Aorta (tissue), 5 donors: ENCODE measurements at regions not wholly inside any gene's neighbourhood (a gene's known extent, or its start where the extent isn't known, plus 50 kb on each side); places are given as distances from the start of the nearest gene placed in this dataset.
"Not testable (repeated sequence)": the region's sequence is repeated elsewhere in the genome, so short reads cannot be mapped to it uniquely, and the experiment has no call there.

Experiments
- ATAC-seq: fragments of 200-7000 bp; cut with Tn5 transposase; one replicate; pipeline ENCODE4 v1.9.1; 2022; ENCODE audit warnings: moderate library complexity; ENCODE audit not compliant: low FRiP score
- DNase-seq, 2 donors: peaks; one replicate each; pipeline ENCODE4 v3.0.0-alpha.2; 2020
- H3K27ac ChIP-seq, 2 donors: one replicate each; pipeline ENCODE4 v1.5.1; 2013; ENCODE audit warnings: low read length in 2 of 2, mild to moderate bottlenecking in 2 of 2, moderate library complexity in 2 of 2, control low read depth in 1 of 2, inconsistent platforms in 1 of 2, low read depth in 1 of 2
- H3K27me3 ChIP-seq, 2 donors: one replicate each; pipeline ENCODE4 v1.6.1; 2013; ENCODE audit warnings: control low read depth in 1 of 2, low read length in 1 of 2, mild to moderate bottlenecking in 1 of 2, moderate library complexity in 1 of 2; ENCODE audit not compliant: insufficient read depth in 2 of 2, control insufficient read depth in 1 of 2
- H3K36me3 ChIP-seq, 2 donors: one replicate each; pipeline ENCODE4 v1.6.1; 2013; ENCODE audit warnings: control low read depth in 1 of 2, low read length in 1 of 2, mild to moderate bottlenecking in 1 of 2; ENCODE audit not compliant: insufficient read depth in 2 of 2, control insufficient read depth in 1 of 2
- H3K4me1 ChIP-seq, 2 donors: one replicate each; pipeline ENCODE4 v1.6.1; 2013; ENCODE audit warnings: low read length in 2 of 2, control low read depth in 1 of 2, mild to moderate bottlenecking in 1 of 2, moderate library complexity in 1 of 2; ENCODE audit not compliant: insufficient read depth in 2 of 2, control insufficient read depth in 1 of 2
- H3K4me3 ChIP-seq, 2 donors: one replicate each; pipeline ENCODE4 v1.5.1; 2013; ENCODE audit warnings: low read length in 2 of 2, control low read depth in 1 of 2, mild to moderate bottlenecking in 1 of 2
- H3K9me3 ChIP-seq: one replicate; pipeline ENCODE4 v1.6.1; 2013; ENCODE audit warnings: mild to moderate bottlenecking, low read length; ENCODE audit not compliant: control insufficient read depth
- WGBS, 2 donors: extraction: QIAGEN DNeasy Blood & Tissue Kit; methylation state at CpG; one replicate each; pipeline ENCODE4 v1.1.7; 2013; 5-methylcytosine and 5-hydroxymethylcytosine counted together
- intact Hi-C, 2 donors: fragments of 100-400 bp; cut with DNase I; formaldehyde crosslinking; loops; one replicate each; pipeline versions ENCODE4 v1.14.2 to v1.15.0; 2022
- donor health status: healthy with polysubstance abuse.
- donor health status: Bipolar disorder and iron deficiency.
- donor health status: DM: no; HTN: no; CAD: no.
- donor health status: DM: no; HTN: no; CAD: no.
- donor health status: DM: yes; HTN: yes; CAD: no.

DNA sequence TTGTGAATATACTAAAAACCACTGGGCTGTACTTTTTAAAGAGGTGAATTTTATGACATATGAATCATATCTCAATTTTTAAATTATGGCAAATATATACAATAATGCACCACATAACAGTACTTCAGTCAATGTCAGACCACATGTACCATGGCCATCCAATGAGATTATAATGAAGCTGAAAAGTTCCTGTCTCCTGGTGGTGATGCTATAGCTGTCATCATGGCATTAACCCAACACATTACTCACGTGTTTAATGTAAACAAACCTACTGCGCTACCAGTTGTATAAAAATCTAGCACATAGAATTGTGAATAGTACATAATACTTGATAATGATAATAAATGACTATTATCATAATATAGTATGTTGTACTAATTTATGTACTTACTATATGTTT lies 77.6 kb upstream of the ID2 start:
- intact Hi-C loops, result no loop called here
- no peak overlapping the region for H3K27ac ChIP-seq
- no peaks in the 10 kb centered on the region for H3K9me3 ChIP-seq
- H3K4me3 ChIP-seq, result no peak overlapping the region
- H3K27me3 ChIP-seq, result no peaks in the 10 kb centered on the region
- ATAC-seq (no peak), DNase-seq (no peak)
- H3K4me1 ChIP-seq, result no peaks in the 10 kb centered on the region
- no peaks in the 10 kb centered on the region for H3K36me3 ChIP-seq
- WGBS, 2 donors, result 82 to 85% methylated on average over 2 of the region's 2 CpGs

DNA sequence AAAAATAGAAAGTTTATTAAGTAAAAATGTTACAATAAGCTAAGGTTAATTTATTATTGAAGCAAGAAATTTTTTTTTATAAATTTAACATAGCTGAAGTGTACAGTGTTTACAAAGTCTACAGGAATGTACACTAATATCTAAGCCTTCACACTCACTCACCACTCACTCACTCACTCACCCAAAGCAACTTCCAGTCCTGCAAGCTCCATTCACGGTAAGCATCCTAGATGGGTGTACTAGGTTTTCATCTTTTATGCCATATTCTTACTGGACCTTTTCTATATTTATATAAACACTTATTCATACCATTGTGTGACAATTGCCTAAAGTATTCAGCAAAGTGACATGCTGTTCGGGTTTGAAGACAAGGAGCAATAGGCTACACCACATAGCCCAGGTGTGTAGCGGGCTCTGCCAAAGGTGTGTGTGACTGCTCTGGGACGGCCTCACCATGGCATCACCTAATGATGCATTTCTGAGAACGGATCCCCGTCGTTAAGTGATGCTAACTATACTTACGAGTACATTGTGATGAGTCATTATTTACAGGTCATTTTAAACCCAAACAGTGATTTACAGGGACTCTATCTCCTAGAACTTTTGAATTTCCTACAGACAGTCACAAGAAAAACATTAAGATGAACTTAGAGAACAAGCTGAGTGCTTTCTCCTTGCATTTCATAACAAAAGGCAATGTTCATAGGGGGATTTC lies 76.3 kb upstream of the ID2 start:
- 87 to 88% methylated on average over 8 of the region's 8 CpGs for WGBS, 2 donors
- Histone ChIP-seq H3K9me3 (no peaks in the 10 kb centered on the region), H3K27ac (no peak overlapping the region), H3K4me1 (no peaks in the 10 kb centered on the region), H3K27me3 (no peaks in the 10 kb centered on the region), H3K36me3 (no peaks in the 10 kb centered on the region), H3K4me3 (no peak overlapping the region)
- DNase-seq, result no peak
- intact Hi-C loops, result no loop called here
- no peak for ATAC-seq

- intact Hi-C loops, result no loop called here
- H3K9me3 ChIP-seq, result no peaks in the 10 kb centered on the region
- no peak for DNase-seq
- H3K36me3 ChIP-seq, result no peaks in the 10 kb centered on the region
- H3K4me1 ChIP-seq, result no peaks in the 10 kb centered on the region
- H3K4me3 ChIP-seq, result no peak overlapping the region
- H3K27me3 ChIP-seq, result no peaks in the 10 kb centered on the region
- WGBS, 2 donors, result 33 to 41% methylated on average over 8 of the region's 8 CpGs
- no peak for ATAC-seq
- H3K27ac ChIP-seq, result no peak overlapping the region
Measured at GRCh38 chr2:8606226-8606625, 75.6 kb upstream of the ID2 start.

DNA sequence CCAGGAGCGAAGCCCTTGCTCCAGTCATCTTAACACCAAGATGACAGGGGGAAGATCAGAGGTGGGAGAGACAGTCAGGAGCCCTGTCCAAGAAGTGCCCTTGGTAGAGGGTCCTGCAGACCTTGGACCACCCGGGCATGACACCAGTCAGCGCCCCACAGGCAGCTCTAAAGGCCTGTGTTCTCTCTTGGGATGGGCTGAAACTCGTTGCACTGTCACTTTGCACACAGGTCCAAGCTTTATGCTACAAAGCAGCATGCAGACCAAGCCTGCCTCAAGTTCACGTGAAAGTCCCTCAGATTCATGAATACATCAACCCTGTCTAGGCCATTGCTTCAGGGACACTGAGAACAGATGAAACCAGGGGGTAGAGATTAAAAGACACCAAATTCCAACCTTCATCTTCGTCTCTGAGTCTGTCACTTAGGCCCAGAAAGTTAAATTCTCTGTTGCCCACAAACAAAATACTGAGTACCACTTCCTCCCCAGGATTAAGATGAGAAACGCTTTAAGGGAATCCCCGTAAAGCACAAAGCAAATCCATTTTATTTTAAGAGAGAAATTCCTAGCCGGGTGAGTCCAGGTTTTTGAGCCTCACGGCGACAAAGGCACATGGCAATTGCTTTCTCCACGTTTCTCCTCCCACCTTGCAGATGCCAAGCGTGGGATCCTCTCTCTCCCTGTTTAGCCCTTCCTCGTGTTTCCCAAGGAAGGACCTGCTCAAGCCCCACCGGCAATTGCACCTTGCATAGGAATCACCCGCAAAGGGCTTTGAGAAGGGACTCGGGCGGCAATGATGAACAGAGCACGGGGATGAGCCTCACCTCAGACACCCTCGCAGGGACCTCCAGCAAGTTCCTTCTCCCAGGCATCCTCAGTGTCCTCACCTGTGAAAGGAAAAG lies 75.0 kb upstream of the ID2 start:
- ATAC-seq (no peak), DNase-seq (no peak)
- Histone ChIP-seq H3K27ac (no peak overlapping the region), H3K27me3 (no peaks in the 10 kb centered on the region), H3K4me1 (no peaks in the 10 kb centered on the region), H3K36me3 (no peaks in the 10 kb centered on the region), H3K9me3 (no peaks in the 10 kb centered on the region), H3K4me3 (no peak overlapping the region)
- intact Hi-C loops, result no loop called here
- WGBS, 2 donors, result 92 to 96% methylated on average over 20 of the region's 20 CpGs

DNA sequence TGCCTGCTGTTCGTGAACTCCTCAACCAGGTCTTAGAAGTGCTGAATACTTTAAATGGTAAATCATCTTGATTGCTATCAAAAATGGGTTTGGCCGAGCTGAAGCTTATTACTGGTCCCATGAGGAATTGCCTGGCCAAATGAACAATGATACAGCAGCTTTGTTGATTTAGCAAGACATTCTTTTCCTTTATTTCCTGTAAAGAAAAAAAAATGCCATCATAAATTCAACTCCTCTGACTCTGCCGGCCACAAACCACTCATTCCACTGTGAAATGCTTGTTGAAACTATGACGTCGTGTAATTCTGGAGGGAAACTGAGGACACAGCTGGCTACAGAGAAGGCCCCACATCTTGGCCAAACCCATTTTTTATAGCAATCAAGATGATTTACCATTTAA lies 74.2 kb upstream of the ID2 start:
- ATAC-seq (no peak), DNase-seq (no peak)
- intact Hi-C loops, result no loop called here
- Histone ChIP-seq H3K9me3 (no peaks in the 10 kb centered on the region), H3K27ac (no peak overlapping the region), H3K4me1 (no peaks in the 10 kb centered on the region), H3K36me3 (no peaks in the 10 kb centered on the region), H3K4me3 (no peak overlapping the region), H3K27me3 (no peaks in the 10 kb centered on the region)
- WGBS, 2 donors, result 37 to 49% methylated on average over 5 of the region's 5 CpGs

- intact Hi-C loops, result no loop called here
- ATAC-seq (no peak), DNase-seq (no peak)
- Histone ChIP-seq H3K27ac (no peak overlapping the region), H3K36me3 (no peaks in the 10 kb centered on the region), H3K9me3 (no peaks in the 10 kb centered on the region), H3K27me3 (no peaks in the 10 kb centered on the region), H3K4me3 (no peak overlapping the region), H3K4me1 (no peaks in the 10 kb centered on the region)
- WGBS, 2 donors, result 94 to 95% methylated on average over 6 of the region's 6 CpGs
Measured at GRCh38 chr2:8608411-8608954, 73.4 kb upstream of the ID2 start.

- no peaks in the 10 kb centered on the region for H3K4me1 ChIP-seq
- intact Hi-C loops, result no loop called here
- no peak overlapping the region for H3K4me3 ChIP-seq
- DNase-seq (no peak), ATAC-seq (no peak)
- WGBS, 2 donors, result 89 to 92% methylated on average over 5 of the region's 5 CpGs
- no peak overlapping the region for H3K27ac ChIP-seq
- H3K9me3 ChIP-seq, result no peaks in the 10 kb centered on the region
- H3K36me3 ChIP-seq, result no peaks in the 10 kb centered on the region
- H3K27me3 ChIP-seq, result no peaks in the 10 kb centered on the region
Measured at GRCh38 chr2:8609357-8609811, 72.5 kb upstream of the ID2 start.

DNA sequence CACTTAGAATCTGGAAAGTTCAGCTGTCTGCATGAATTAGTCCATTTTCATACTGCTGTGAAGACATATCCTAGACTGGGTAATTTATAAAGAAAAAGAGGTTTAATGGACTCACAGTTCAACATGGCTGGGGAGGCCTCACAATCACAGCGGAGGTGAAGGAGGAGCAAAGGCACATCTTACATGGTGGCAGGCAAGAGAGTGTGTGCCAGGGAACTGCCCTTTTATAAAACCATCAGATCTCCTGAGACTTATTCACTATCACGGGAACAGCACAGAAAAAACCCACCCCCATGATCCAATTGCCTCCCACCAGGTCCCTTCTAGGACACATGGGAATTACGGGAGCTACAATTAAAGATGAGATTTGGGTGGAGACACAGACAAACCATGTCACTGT lies 71.1 kb upstream of the ID2 start:
- intact Hi-C loops, DNase-seq, H3K27me3 ChIP-seq, H3K4me3 ChIP-seq, H3K4me1 ChIP-seq, H3K27ac ChIP-seq, ATAC-seq, H3K9me3 ChIP-seq, H3K36me3 ChIP-seq: not testable (repeated sequence)
- WGBS, 2 donors, result 65 to 80% methylated on average over 3 of the region's 3 CpGs
